KMS-11 (cell line): ENCODE measurements at regions not wholly inside any gene's neighbourhood (a gene's known extent, or its start where the extent isn't known, plus 50 kb on each side); places are given as distances from the start of the nearest gene placed in this dataset.

ENCODE experiments used
- H2AFZ ChIP-seq: fragments of 200-600 bp; sonication (generic); 2 replicates; pipeline ENCODE4 v1.6.1; 2016; ENCODE audit warnings: antibody characterized with exemption, mixed run types, low read depth
- H3K27ac ChIP-seq: fragments of 200-600 bp; sonication (generic); 2 replicates; pipeline ENCODE4 v1.6.1; 2016; ENCODE audit warnings: mild to moderate bottlenecking, mixed run types
- H3K27me3 ChIP-seq: fragments of 200-600 bp; sonication (generic); 2 replicates; pipeline ENCODE4 v1.6.1; 2017; ENCODE audit warnings: mild to moderate bottlenecking, low read depth, mixed run types, moderate library complexity; ENCODE audit not compliant: insufficient read depth
- H3K36me3 ChIP-seq: fragments of 200-600 bp; sonication (generic); 2 replicates; pipeline ENCODE4 v1.6.1; 2017; ENCODE audit warnings: mild to moderate bottlenecking, mixed run types; ENCODE audit not compliant: insufficient read depth
- H3K4me1 ChIP-seq: fragments of 200-600 bp; sonication (generic); 2 replicates; pipeline ENCODE4 v1.6.1; 2016; ENCODE audit warnings: mild to moderate bottlenecking, low read depth, mixed run types; ENCODE audit not compliant: poor library complexity, severe bottlenecking
- H3K4me2 ChIP-seq: fragments of 200-600 bp; sonication (generic); 2 replicates; pipeline ENCODE4 v1.7.0; 2016; ENCODE audit warnings: mild to moderate bottlenecking, mixed run types
- H3K4me3 ChIP-seq: fragments of 200-600 bp; sonication (generic); IDR thresholded peaks from 2 replicates; pipeline ENCODE4 v1.6.1; 2017; ENCODE audit warnings: low read depth, low read length, mixed read lengths; ENCODE audit not compliant: insufficient read depth
- H3K79me2 ChIP-seq: fragments of 200-600 bp; sonication (generic); 2 replicates; pipeline ENCODE4 v1.6.1; 2016; ENCODE audit warnings: low read depth, mixed run types; ENCODE audit not compliant: insufficient read depth
- H3K9ac ChIP-seq: fragments of 200-600 bp; sonication (generic); 2 replicates; pipeline ENCODE4 v1.6.1; 2016; ENCODE audit warnings: mild to moderate bottlenecking, mixed run types
- H4K20me1 ChIP-seq: fragments of 200-600 bp; sonication (generic); 2 replicates; pipeline ENCODE4 v1.6.1; 2016; ENCODE audit warnings: mild to moderate bottlenecking, mixed run types; ENCODE audit not compliant: insufficient read depth
- TF ChIP-seq, protein P1 (sequence below): fragments of 200-600 bp; sonication (generic); conservative IDR thresholded peaks from 2 replicates; pipeline ENCODE4 v1.6.1; 2017; ENCODE audit warnings: low read depth, mild to moderate bottlenecking, antibody characterized with exemption, low read length, moderate library complexity, mixed read lengths

DNA sequence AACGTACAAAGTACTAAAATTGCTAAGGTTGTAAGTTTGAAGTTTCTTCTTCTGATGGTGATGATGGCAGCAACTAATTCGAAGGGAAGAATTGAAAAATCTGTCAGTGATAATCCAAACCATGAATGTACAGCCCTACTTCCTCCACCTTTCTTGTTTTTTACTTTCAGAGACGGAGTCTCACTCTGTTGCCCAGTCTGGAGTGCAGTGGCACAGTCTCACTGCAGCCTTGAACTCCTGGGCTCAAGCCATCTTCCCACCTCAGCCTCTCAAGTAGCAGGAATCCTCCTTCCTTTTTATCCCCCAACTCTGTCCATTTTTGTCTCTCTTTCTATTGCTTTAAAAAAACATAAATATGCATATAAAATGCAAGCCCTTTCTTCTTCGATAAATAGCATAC, 112.3 kb upstream of the SOX21 start:
- Histone ChIP-seq H3K27me3 (no peaks in the 10 kb centered on the region), H3K27ac (no peak overlapping the region), H4K20me1 (no peaks in the 10 kb centered on the region), H3K4me2 (no peak overlapping the region), H3K79me2 (no peaks in the 10 kb centered on the region), H3K9ac (no peak overlapping the region), H3K4me1 (no peaks in the 10 kb centered on the region), H3K36me3 (no peaks in the 10 kb centered on the region), H3K4me3 (no peak overlapping the region), H2AFZ (no peak overlapping the region)
- TF ChIP-seq, protein P1, sequence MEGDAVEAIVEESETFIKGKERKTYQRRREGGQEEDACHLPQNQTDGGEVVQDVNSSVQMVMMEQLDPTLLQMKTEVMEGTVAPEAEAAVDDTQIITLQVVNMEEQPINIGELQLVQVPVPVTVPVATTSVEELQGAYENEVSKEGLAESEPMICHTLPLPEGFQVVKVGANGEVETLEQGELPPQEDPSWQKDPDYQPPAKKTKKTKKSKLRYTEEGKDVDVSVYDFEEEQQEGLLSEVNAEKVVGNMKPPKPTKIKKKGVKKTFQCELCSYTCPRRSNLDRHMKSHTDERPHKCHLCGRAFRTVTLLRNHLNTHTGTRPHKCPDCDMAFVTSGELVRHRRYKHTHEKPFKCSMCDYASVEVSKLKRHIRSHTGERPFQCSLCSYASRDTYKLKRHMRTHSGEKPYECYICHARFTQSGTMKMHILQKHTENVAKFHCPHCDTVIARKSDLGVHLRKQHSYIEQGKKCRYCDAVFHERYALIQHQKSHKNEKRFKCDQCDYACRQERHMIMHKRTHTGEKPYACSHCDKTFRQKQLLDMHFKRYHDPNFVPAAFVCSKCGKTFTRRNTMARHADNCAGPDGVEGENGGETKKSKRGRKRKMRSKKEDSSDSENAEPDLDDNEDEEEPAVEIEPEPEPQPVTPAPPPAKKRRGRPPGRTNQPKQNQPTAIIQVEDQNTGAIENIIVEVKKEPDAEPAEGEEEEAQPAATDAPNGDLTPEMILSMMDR: no peak

DNA sequence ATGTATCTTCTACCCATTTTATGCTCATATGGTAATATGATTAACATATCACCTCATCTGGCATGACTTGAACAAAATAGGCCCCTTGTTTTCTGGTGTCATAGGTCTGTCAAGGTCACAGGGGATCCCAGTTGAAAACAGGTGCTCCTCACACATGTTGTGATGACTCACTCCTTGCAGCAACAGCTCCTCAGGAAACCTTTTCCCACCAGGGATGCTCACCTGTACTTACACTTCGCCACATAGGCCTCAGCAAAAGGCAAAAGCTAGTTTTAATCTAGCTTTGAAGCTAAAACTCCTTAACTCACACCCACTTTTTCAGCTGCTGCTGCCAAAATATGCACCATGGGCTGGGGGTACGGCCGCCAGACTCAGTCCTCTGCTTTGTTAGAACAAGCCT, 110.0 kb upstream of the SOX21 start:
- Histone ChIP-seq H2AFZ (no peak overlapping the region), H3K79me2 (no peaks in the 10 kb centered on the region), H3K4me3 (no peak overlapping the region), H3K4me1 (no peaks in the 10 kb centered on the region), H3K36me3 (no peaks in the 10 kb centered on the region), H3K9ac (no peak overlapping the region), H3K27me3 (no peaks in the 10 kb centered on the region), H3K27ac (no peak overlapping the region), H4K20me1 (no peaks in the 10 kb centered on the region), H3K4me2 (no peak overlapping the region)
- TF ChIP-seq, protein P1: no peak

DNA sequence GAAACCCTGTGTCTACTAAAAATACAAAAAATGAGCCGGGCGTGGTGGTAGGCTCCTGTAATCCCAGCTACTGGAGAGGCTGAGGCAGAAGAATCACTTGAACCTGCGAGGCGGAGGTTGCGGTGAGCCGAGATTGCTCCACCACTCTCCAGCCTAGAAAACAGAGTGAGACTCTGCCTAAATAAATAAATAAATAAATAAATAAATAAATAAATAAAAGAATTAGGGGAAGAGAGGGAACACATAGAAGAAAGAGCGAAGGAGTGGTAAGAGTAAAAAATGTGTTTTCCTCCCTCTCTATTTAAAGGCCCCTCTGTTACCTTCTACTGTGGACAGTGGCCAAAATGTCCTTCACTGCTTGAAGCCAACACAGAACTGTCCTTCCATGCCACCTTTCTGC, 103.9 kb upstream of the SOX21 start:
- H2AFZ ChIP-seq: no peak overlapping the region
- H3K27ac ChIP-seq: no peak overlapping the region
- H3K4me3 ChIP-seq: no peak overlapping the region
- H3K4me2 ChIP-seq: no peak overlapping the region
- no peaks in the 10 kb centered on the region for H3K27me3 ChIP-seq
- H3K36me3 ChIP-seq: no peaks in the 10 kb centered on the region
- H4K20me1 ChIP-seq: no peaks in the 10 kb centered on the region
- TF ChIP-seq, protein P1: no peak
- no peaks in the 10 kb centered on the region for H3K4me1 ChIP-seq
- no peak overlapping the region for H3K9ac ChIP-seq
- H3K79me2 ChIP-seq: no peaks in the 10 kb centered on the region

DNA sequence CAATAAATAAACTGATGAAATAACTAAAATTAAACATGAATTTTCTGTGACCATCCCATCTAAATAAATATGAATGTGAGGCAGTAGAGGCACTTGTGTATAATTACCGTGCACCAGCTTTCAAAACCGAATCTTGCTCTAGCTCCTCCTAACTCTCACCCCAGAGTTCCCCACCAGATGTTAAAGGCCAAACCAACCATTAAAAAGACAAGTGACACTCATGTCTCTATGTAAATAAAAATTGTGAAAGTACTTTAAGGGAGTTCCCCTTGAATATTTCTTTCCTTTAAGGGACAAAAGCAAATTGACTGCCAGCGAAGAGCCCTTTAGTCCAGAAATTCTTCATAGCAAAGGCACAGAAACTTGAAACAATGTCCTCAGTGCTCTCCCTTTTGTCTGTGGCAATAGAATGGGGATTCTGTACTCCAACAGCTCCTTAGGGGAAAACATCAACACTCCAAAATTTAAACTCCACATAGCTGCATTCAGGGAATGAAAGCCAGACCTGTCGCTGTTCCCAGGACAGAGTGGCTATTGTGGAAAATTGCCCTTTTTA, 101.7 kb upstream of the SOX21 start:
- no peak overlapping the region for H3K4me3 ChIP-seq
- no peak overlapping the region for H2AFZ ChIP-seq
- H3K4me2 ChIP-seq: no peak overlapping the region
- H3K36me3 ChIP-seq: no peaks in the 10 kb centered on the region
- no peaks in the 10 kb centered on the region for H4K20me1 ChIP-seq
- H3K27ac ChIP-seq: no peak overlapping the region
- no peaks in the 10 kb centered on the region for H3K79me2 ChIP-seq
- H3K27me3 ChIP-seq: no peaks in the 10 kb centered on the region
- H3K9ac ChIP-seq: no peak overlapping the region
- no peaks in the 10 kb centered on the region for H3K4me1 ChIP-seq
- TF ChIP-seq, protein P1: no peak
